ENCODE measurements at regions not wholly inside any gene's neighbourhood (a gene's known extent, or its start where the extent isn't known, plus 50 kb on each side); places are given as distances from the start of the nearest gene placed in this dataset.
"Not testable (repeated sequence)": the region's sequence is repeated elsewhere in the genome, so short reads cannot be mapped to it uniquely, and the experiment has no call there.

DNA sequence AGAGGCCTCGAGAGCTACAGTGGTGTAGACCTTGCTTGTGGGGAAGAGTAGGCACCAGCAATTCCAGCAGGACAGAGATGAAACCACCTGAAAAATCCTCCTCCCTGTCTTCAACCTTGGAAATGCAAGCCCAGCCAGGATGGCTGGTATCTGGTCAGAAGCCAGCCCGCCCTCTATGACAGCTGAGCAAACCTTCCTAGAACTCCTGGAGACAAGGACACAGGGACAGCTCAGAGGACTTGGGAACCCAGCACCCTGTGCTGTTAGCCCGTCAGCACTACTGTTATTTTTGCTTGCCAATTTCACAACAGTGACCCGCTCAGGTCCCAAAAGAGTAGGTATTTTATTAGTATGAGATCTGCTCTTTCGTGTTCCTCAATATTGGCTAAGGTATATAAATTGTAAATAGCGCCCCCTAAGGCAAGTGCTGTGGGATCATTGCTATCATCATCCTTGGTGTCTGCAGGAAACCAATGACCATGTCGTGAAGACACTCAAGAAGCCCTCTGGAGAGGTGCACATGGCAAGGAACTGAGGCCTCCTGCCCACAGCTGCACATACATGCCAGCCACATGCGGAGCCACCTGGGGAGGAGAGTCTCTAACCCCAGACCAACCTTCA is 156.5 kb upstream of the CHST15 start:
- no peaks in the 10 kb centered on the region for H3K36me3 Mint-ChIP-seq
- H3K4me3 Mint-ChIP-seq, result no peak overlapping the region
- ATAC-seq (ENCODE audit: low read depth) (no peak), DNase-seq (ENCODE audit: low spot score in 2 of 2) (no peak)
- H3K4me1 Mint-ChIP-seq, result peaks cover 22% of the 10 kb centered on the region
- no peak overlapping the region for H3K27ac Mint-ChIP-seq
- H3K27me3 Mint-ChIP-seq, result peaks cover 2% of the 10 kb centered on the region
- no peaks in the 10 kb centered on the region for H3K9me3 Mint-ChIP-seq

DNA sequence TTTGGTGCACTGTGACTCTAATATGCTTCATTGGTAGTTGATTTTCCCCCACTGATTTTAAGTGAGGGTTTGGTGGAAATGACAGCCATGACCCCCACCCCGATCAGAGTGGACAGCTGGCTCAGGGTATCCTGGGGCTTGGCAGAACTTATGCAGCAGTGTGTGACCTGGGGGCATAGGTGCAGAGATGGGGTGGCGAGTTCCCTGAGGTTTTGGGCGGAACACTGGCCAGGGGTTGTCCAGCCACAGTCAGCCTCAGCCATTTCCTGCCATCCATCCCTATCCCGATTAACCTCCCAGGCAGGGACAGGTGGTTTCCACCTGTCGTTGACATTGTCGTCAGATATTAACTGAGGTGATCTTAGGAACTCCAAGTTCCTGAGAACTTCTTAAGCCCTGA is 155.8 kb upstream of the CHST15 start:
- DNase-seq (ENCODE audit: low spot score in 2 of 2) (no peak), ATAC-seq (ENCODE audit: low read depth) (no peak)
- H3K9me3 Mint-ChIP-seq, result no peaks in the 10 kb centered on the region
- H3K4me1 Mint-ChIP-seq, result peaks cover 22% of the 10 kb centered on the region
- H3K4me3 Mint-ChIP-seq, result no peak overlapping the region
- peaks cover 2% of the 10 kb centered on the region for H3K27me3 Mint-ChIP-seq
- H3K27ac Mint-ChIP-seq, result no peak overlapping the region
- H3K36me3 Mint-ChIP-seq, result no peaks in the 10 kb centered on the region

DNA sequence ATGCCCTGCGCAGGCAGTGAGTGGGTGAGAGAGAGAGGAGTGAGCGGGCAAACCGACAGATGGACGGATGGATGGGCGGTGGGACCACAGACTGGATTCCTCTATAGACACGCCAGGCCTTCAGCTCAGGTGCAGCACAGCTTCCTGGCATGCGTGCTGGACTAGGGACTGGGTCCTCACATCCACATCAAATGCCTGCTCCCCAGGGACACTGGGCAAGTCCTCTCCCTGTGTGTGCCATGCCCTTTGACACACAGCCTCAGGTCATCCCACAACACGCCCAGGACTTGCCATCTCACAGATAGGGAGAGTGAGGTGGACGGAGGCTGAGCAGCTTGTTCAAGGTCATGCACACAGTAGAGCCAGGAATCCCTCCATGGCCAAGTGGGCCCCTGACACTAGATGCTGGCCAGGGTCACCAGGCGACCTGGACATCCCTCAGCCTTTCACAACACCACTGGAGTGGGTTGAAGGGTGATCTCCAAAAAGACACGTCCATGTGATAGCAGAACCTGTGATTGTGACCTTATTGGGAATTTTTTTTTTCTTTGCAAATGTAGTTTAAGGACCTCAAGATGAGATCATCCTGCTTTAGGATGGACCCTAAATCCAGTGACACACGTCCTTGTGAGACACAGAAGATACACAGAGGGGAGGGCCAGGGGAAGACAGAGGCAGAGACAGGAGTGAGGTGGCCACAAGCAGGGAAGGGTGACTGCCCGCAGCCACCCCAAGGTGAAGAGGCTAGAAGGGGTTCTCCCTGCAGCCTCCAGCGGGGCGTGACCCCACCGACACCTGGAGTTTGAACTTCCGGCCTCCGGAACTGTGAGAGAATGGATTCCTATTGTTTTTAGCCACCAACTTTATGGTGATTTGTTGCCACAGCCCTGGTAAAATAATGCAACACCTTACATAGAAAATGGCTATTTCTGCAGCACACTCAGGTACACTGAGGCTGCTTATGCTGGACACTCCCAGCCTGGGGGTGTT is 155.0 kb upstream of the CHST15 start:
- Mint-ChIP-seq H3K9me3 (no peaks in the 10 kb centered on the region), H3K27ac (no peak overlapping the region), H3K27me3 (peaks cover 2% of the 10 kb centered on the region), H3K4me1 (peaks cover 22% of the 10 kb centered on the region), H3K36me3 (no peaks in the 10 kb centered on the region), H3K4me3 (no peak overlapping the region)
- ATAC-seq (ENCODE audit: low read depth) (no peak), DNase-seq (ENCODE audit: low spot score in 2 of 2) (no peak)

DNA sequence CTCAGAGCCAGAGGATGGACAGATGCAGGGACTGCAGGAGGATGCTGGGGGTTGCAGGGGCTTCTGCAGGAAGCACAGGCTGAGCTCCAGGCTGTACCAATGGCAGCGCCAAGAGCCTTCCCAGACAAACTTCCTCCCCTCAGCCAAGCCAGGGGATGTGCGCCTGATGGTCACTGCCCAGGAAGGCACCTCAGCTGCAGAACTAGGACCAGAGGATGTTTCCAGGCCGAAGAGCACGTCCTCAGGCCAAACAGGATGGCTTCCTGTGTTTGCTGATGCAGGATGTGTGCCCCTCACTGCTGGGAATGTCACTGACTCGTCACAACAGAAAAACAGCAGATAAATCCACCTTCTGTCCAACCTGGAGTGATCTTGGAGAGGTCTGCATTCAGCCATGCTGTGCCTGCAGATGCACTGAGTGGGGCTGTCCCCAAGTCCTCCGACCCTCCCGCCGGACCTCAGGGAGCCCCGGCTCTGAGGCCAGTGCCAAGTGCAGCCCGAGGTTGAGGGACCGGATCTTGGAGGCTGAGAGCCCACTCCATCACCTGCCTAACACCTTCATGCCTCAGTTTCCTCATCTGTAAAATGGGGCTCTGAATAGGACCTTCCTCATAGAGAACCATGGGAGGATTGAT is 152.5 kb upstream of the CHST15 start:
- no peak overlapping the region for H3K4me3 Mint-ChIP-seq
- no peak for DNase-seq (ENCODE audit: low spot score in 2 of 2)
- no peak for ATAC-seq (ENCODE audit: low read depth)
- H3K36me3 Mint-ChIP-seq, result no peaks in the 10 kb centered on the region
- H3K27ac Mint-ChIP-seq, result no peak overlapping the region
- H3K4me1 Mint-ChIP-seq, result peaks cover 15% of the 10 kb centered on the region
- H3K27me3 Mint-ChIP-seq, result peaks cover 5% of the 10 kb centered on the region
- no peaks in the 10 kb centered on the region for H3K9me3 Mint-ChIP-seq

DNA sequence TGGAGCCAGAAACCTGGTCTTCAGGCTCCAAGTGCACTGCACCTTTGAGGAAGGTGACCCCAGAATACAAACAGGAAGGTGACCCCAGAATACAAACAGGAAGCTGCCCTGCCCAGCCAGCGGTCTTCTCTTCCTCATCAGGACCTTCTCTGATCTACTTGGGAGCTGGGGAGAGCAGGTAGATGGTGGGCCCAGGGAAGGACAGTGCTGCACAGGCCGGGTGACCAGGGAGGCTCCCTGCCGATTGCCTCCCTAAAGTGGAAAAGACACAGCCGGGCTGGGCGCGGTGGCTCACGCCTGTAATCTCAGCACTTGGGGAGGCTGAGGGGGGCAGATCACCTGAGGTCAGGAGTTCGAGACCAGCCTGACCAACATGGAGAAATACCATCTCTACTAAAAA is 151.8 kb upstream of the CHST15 start:
- no peak overlapping the region for H3K27ac Mint-ChIP-seq
- H3K36me3 Mint-ChIP-seq, result peaks cover 5% of the 10 kb centered on the region
- no peaks in the 10 kb centered on the region for H3K9me3 Mint-ChIP-seq
- H3K4me3 Mint-ChIP-seq, result no peak overlapping the region
- ATAC-seq (ENCODE audit: low read depth) (no peak), DNase-seq (ENCODE audit: low spot score in 2 of 2) (no peak)
- H3K4me1 Mint-ChIP-seq, result peaks cover 12% of the 10 kb centered on the region
- H3K27me3 Mint-ChIP-seq, result peaks cover 8% of the 10 kb centered on the region

DNA sequence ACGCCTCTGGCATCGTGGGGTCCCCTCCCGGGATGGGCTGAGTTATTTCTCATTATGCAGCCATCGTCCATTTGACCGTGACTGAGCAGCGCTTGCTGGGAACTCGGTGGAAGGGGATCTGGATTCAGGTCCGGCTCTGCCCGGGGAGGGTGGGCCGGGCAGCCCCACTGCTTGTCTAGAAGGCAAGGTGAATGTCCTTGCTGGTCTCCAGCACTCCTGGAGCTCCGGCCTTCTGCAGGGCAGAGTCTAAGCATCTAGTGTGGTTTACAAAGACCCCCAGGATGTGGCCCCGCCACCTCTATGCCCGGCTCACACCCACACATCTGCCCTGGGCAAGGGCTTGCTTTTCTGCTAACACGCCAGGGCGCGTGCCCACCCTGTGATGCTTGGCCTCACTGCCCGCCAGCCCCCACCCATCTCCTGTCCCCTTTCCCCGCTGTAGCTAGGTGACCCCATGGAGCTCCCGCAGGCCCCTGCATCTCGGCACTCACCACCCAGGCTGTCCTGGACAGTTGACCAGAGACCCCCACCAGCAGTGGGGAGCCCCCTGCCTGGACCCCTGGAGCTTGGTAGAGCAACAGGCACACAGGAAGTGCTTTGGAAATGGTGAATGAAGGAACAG is 151.0 kb upstream of the CHST15 start:
- no peak overlapping the region for H3K27ac Mint-ChIP-seq
- H3K4me1 Mint-ChIP-seq, result peaks cover 12% of the 10 kb centered on the region
- H3K36me3 Mint-ChIP-seq, result peaks cover 7% of the 10 kb centered on the region
- no peak overlapping the region for H3K4me3 Mint-ChIP-seq
- peaks cover 8% of the 10 kb centered on the region for H3K27me3 Mint-ChIP-seq
- DNase-seq (ENCODE audit: low spot score in 2 of 2), result no peak
- H3K9me3 Mint-ChIP-seq, result no peaks in the 10 kb centered on the region
- ATAC-seq (ENCODE audit: low read depth), result no peak

DNA sequence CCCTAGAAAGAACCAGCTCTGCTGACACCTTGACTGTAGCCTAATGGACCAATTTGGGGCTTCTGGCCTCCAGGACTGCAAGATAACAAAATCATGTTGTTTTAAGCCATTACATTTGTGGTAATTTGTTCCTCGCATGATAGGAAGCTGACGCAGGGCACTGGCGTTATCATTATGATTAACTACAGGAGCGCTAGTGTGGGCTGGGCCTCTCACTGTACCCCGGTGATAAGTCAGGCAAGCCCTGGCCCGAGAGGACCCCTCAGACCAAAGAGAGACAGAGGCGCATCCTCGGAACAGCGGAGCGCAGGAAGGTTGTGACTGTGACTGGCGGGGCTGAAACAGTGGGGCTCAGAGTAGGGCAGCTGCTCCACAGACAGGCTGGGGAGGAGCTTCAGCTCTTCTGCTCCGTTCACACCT is 150.3 kb upstream of the CHST15 start:
- DNase-seq (ENCODE audit: low spot score in 2 of 2) (no peak), ATAC-seq (ENCODE audit: low read depth) (no peak)
- Mint-ChIP-seq H3K9me3 (no peaks in the 10 kb centered on the region), H3K36me3 (peaks cover 7% of the 10 kb centered on the region), H3K27me3 (peaks cover 8% of the 10 kb centered on the region), H3K27ac (no peak overlapping the region), H3K4me3 (no peak overlapping the region), H3K4me1 (peaks cover 11% of the 10 kb centered on the region)

DNA sequence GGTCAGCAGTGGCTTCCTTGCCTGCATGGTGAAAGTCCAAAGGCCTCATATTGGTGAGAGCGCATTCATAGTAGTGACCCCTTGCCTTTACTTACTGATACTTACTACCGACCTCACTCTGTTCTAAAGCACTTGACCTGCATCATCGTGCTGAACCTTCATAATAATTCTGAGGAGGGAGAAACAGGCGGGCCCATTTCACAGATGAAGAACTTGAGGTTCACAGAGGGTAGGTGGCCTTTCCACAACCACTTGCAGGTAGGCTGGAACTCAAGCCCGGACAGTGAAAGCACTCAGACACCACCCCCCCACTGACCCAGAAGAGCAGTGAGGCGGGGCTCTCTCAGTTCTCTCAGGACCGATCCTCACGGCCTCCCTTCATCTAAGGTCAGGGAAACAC is 149.4 kb upstream of the CHST15 start:
- Mint-ChIP-seq H3K36me3 (peaks cover 7% of the 10 kb centered on the region), H3K4me3 (no peak overlapping the region), H3K27me3 (peaks cover 8% of the 10 kb centered on the region), H3K9me3 (no peaks in the 10 kb centered on the region), H3K27ac (no peak overlapping the region), H3K4me1 (peaks cover 6% of the 10 kb centered on the region)
- no peak for DNase-seq (ENCODE audit: low spot score in 2 of 2)
- ATAC-seq (ENCODE audit: low read depth), result no peak

DNA sequence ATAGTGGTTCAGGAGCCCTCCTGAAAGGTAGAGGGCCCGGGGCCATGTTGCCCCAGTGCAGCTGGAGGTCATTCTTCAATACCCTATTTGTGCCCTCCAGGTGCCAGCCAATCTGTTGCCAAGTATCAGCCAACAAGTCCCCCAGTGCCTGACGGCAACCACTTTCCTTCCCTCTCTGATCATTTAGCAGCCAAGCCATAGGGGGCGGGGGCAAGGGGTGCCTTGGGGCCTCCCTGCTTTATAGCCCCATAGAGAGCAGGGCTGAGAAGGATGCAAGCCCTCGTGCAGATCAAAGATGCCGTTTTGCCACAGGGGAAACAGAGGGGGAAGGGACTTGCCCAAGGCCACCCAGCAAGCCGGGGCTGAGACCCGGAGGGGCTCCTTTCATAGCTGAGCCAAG is 149.0 kb upstream of the CHST15 start:
- Mint-ChIP-seq H3K9me3 (no peaks in the 10 kb centered on the region), H3K4me1 (peaks cover 7% of the 10 kb centered on the region), H3K27ac (no peak overlapping the region), H3K27me3 (peaks cover 8% of the 10 kb centered on the region), H3K4me3 (no peak overlapping the region), H3K36me3 (peaks cover 7% of the 10 kb centered on the region)
- ATAC-seq (ENCODE audit: low read depth) (no peak), DNase-seq (ENCODE audit: low spot score in 2 of 2) (no peak)

DNA sequence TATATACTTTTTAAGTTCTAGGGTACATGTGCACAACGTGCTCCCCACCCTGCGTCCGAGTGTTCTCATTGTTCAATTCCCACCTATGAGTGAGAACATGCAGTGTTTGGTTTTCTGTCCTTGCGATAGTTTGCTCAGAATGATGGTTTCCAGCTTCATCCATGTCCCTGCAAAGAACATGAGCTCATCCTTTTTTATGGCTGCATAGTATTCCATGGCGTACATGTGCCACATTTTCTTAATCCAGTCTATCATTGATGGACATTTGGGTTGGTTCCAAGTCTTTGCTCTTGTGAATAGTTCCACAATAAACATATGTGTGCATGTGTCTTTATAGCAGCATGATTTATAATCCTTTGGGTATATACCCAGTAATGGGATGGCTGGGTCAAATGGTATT is 148.1 kb upstream of the CHST15 start:
- H3K4me1 Mint-ChIP-seq; H3K4me3 Mint-ChIP-seq; H3K27me3 Mint-ChIP-seq; H3K27ac Mint-ChIP-seq; H3K36me3 Mint-ChIP-seq; DNase-seq (ENCODE audit: low spot score in 2 of 2); H3K9me3 Mint-ChIP-seq; ATAC-seq (ENCODE audit: low read depth): not testable (repeated sequence)

DNA sequence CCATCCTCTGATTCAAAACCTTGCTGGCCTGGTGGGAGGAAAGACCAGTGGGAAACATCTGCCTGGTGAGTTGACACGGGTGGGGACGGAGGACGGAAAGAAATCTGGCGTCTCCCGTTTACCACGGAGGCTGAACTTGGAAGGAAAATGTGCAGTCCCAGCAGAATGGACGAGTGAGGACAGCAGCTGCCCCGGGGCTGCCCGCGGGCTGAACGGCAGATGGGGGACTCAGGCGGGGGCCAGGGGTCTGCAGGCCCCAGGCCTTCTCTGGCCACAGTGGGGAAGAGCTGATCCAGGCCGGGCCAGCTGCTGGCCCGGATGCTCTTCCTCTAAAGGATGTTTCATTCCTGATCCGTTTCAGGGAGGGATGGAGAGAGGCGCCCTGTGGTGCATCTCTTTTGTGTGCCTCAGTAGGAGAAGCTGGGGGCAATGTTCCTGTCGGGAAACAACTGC is 147.5 kb upstream of the CHST15 start:
- ATAC-seq (ENCODE audit: low read depth), result no peak
- no peak for DNase-seq (ENCODE audit: low spot score in 2 of 2)
- Mint-ChIP-seq H3K27me3 (peaks cover 8% of the 10 kb centered on the region), H3K4me3 (no peak overlapping the region), H3K27ac (no peak overlapping the region), H3K36me3 (peaks cover 7% of the 10 kb centered on the region), H3K9me3 (peaks cover 2% of the 10 kb centered on the region), H3K4me1 (peaks cover 7% of the 10 kb centered on the region)

DNA sequence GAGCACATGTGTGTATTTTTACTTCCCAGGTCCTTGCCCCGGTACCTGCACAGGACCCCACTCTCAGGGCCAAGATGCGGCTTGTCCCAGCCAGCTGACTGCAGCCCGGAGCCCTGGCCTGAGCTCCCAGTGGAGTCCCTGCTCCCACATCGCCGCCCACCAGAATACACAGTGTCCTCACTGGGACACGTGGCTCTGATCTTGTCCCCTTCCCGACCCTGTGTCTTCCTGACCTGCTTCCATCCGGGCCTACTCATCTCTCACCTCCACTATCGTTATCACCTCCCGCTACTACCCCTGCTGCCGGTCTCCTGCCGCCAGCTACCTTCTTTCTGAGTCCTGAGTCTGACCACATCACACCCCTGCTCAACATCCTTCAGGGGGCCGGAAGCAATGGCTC is 146.3 kb upstream of the CHST15 start:
- Mint-ChIP-seq H3K27me3 (peaks cover 8% of the 10 kb centered on the region), H3K9me3 (peaks cover 2% of the 10 kb centered on the region), H3K4me3 (no peak overlapping the region), H3K36me3 (peaks cover 7% of the 10 kb centered on the region), H3K27ac (no peak overlapping the region), H3K4me1 (peaks cover 3% of the 10 kb centered on the region)
- no peak for DNase-seq (ENCODE audit: low spot score in 2 of 2)
- no peak for ATAC-seq (ENCODE audit: low read depth)

DNA sequence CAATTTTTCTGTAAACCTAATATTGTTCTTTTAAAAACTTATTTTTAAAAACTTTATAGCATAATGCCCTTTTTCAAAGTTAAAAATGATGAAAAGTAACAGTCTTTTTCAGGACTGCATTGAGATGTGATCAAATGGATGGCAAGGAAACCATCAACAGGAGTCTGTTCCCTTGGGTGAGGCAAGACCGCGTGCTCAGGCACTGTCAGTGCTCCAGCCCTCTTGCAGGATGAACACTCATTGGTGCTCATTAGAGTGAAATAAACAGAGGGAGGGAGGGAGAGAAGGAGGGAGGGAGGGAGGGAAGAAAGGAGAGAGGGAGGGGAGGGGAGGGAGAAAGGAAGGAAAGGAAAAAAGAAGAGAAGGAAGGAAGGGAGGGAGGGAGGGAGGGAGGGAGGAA is 145.7 kb upstream of the CHST15 start:
- H3K4me1 Mint-ChIP-seq, result peaks cover 3% of the 10 kb centered on the region
- H3K27me3 Mint-ChIP-seq, result peaks cover 8% of the 10 kb centered on the region
- ATAC-seq (ENCODE audit: low read depth) (no peak), DNase-seq (ENCODE audit: low spot score in 2 of 2) (no peak)
- H3K27ac Mint-ChIP-seq, result no peak overlapping the region
- peaks cover 2% of the 10 kb centered on the region for H3K9me3 Mint-ChIP-seq
- peaks cover 7% of the 10 kb centered on the region for H3K36me3 Mint-ChIP-seq
- H3K4me3 Mint-ChIP-seq, result no peak overlapping the region

DNA sequence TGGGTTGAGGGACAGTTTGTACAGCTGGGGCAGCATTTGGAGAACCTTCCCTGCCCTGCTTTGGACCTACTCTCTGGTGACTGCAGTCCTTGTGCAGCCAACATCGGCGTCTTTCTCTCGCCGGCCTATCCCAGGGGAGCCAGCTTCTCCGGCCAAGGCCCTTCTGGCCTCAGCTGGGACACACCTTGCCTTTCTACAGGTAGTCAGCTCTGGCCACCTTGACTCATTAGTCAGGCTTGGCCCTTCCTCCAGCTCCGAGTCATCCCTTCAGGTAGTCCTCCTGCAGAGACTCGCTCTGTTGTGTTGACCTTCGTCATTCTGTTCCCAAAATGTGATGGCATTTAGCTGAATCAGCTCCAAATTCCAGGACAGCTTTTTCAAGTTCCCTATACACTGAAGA is 145.0 kb upstream of the CHST15 start:
- H3K36me3 Mint-ChIP-seq, result peaks cover 7% of the 10 kb centered on the region
- H3K4me3 Mint-ChIP-seq, result no peak overlapping the region
- peaks cover 2% of the 10 kb centered on the region for H3K9me3 Mint-ChIP-seq
- H3K27me3 Mint-ChIP-seq, result peaks cover 8% of the 10 kb centered on the region
- DNase-seq (ENCODE audit: low spot score in 2 of 2) (no peak), ATAC-seq (ENCODE audit: low read depth) (no peak)
- no peak overlapping the region for H3K27ac Mint-ChIP-seq
- H3K4me1 Mint-ChIP-seq, result peaks cover 3% of the 10 kb centered on the region

Measured in memory B cell (primary cell).